ENCODE measurements at regions not wholly inside any gene's neighbourhood (a gene's known extent, or its start where the extent isn't known, plus 50 kb on each side); places are given as distances from the start of the nearest gene placed in this dataset.
"Not testable (repeated sequence)": the region's sequence is repeated elsewhere in the genome, so short reads cannot be mapped to it uniquely, and the experiment has no call there.

- DNase-seq (ENCODE audit: low spot score) = no peak
Measured at GRCh38 chr7:69246758-69247157, 351.5 kb upstream of the AUTS2 start.

GRCh38 chr7:69248382-69248828, 349.9 kb upstream of the AUTS2 start:
- not testable (repeated sequence) for DNase-seq (ENCODE audit: low spot score)

GRCh38 chr7:69250958-69251357, 347.3 kb upstream of the AUTS2 start:
- no peak for DNase-seq (ENCODE audit: low spot score)

GRCh38 chr7:69254643-69255042, 343.6 kb upstream of the AUTS2 start:
- no peak for DNase-seq (ENCODE audit: low spot score)

- DNase-seq (ENCODE audit: low spot score) = peak; percentile 88
Measured at GRCh38 chr7:69256634-69257081, 341.6 kb upstream of the AUTS2 start.

GRCh38 chr7:69257592-69257991, 340.7 kb upstream of the AUTS2 start:
- no peak for DNase-seq (ENCODE audit: low spot score)

GRCh38 chr7:69259445-69259844, 338.8 kb upstream of the AUTS2 start:
- no peak for DNase-seq (ENCODE audit: low spot score)

GRCh38 chr7:69260023-69260422, 338.3 kb upstream of the AUTS2 start:
- no peak for DNase-seq (ENCODE audit: low spot score)

GRCh38 chr7:69263550-69263949, 334.7 kb upstream of the AUTS2 start:
- DNase-seq (ENCODE audit: low spot score) = no peak

GRCh38 chr7:69269806-69270205, 328.5 kb upstream of the AUTS2 start:
- no peak for DNase-seq (ENCODE audit: low spot score)

- no peak for DNase-seq (ENCODE audit: low spot score)
Measured at GRCh38 chr7:69272101-69272500, 326.2 kb upstream of the AUTS2 start.

- peak; percentile 77 for DNase-seq (ENCODE audit: low spot score)
Measured at GRCh38 chr7:69276011-69276729, 322.1 kb upstream of the AUTS2 start.

- DNase-seq (ENCODE audit: low spot score) = no peak
Measured at GRCh38 chr7:69277366-69277765, 320.9 kb upstream of the AUTS2 start.

- DNase-seq (ENCODE audit: low spot score) = no peak
Measured at GRCh38 chr7:69282946-69283345, 315.3 kb upstream of the AUTS2 start.

GRCh38 chr7:69283421-69283820, 314.9 kb upstream of the AUTS2 start:
- peak; percentile 56 for DNase-seq (ENCODE audit: low spot score)

GRCh38 chr7:69285854-69286253, 312.4 kb upstream of the AUTS2 start:
- DNase-seq (ENCODE audit: low spot score) = no peak

- DNase-seq (ENCODE audit: low spot score) = no peak
Measured at GRCh38 chr7:69295977-69296376, 302.3 kb upstream of the AUTS2 start.

- DNase-seq (ENCODE audit: low spot score) = no peak
Measured at GRCh38 chr7:69301253-69301652, 297.0 kb upstream of the AUTS2 start.

GRCh38 chr7:69309601-69310000, 288.7 kb upstream of the AUTS2 start:
- peak; percentile 14 for DNase-seq (ENCODE audit: low spot score)

GRCh38 chr7:69311489-69311888, 286.8 kb upstream of the AUTS2 start:
- no peak for DNase-seq (ENCODE audit: low spot score)

- DNase-seq (ENCODE audit: low spot score) = not testable (repeated sequence)
Measured at GRCh38 chr7:69313852-69314251, 284.4 kb upstream of the AUTS2 start.

GRCh38 chr7:69318794-69319193, 279.5 kb upstream of the AUTS2 start:
- DNase-seq (ENCODE audit: low spot score) = no peak

GRCh38 chr7:69328516-69328915, 269.8 kb upstream of the AUTS2 start:
- DNase-seq (ENCODE audit: low spot score) = no peak

- peak; percentile 21 for DNase-seq (ENCODE audit: low spot score)
Measured at GRCh38 chr7:69334701-69335100, 263.6 kb upstream of the AUTS2 start.
